ENCODE measurements at regions not wholly inside any gene's neighbourhood (a gene's known extent, or its start where the extent isn't known, plus 50 kb on each side); places are given as distances from the start of the nearest gene placed in this dataset.

- Histone ChIP-seq H3K4me1 (ENCODE audit: control insufficient read depth, insufficient read depth, low read length) (no peaks in the 10 kb centered on the region), H3K27me3 (ENCODE audit: control insufficient read depth, insufficient read depth, low read length) (no peaks in the 10 kb centered on the region), H3K9me3 (ENCODE audit: control insufficient read depth, insufficient read depth, low read length) (no peaks in the 10 kb centered on the region), H3K27ac (ENCODE audit: low read length) (no peak overlapping the region), H3K36me3 (ENCODE audit: control insufficient read depth, insufficient read depth, low read length) (no peaks in the 10 kb centered on the region), H3K4me3 (ENCODE audit: low read length) (no peak overlapping the region)
- WGBS (ENCODE audit: insufficient coverage, insufficient read length), result no CpG with 5 or more reads among the region's 5 CpGs
- DNase-seq (ENCODE audit: low read depth, low spot score), result no peak
Measured at GRCh38 chr2:94939349-94939748, 68.1 kb downstream of the TEKT4 start.

GRCh38 chr2:94947097-94948016 is 76.1 kb downstream of the TEKT4 start:
- DNase-seq (ENCODE audit: low read depth, low spot score), result no peak
- Histone ChIP-seq H3K36me3 (ENCODE audit: control insufficient read depth, insufficient read depth, low read length) (no peaks in the 10 kb centered on the region), H3K27ac (ENCODE audit: low read length) (no peak overlapping the region), H3K9me3 (ENCODE audit: control insufficient read depth, insufficient read depth, low read length) (no peaks in the 10 kb centered on the region), H3K4me3 (ENCODE audit: low read length) (no peak overlapping the region), H3K27me3 (ENCODE audit: control insufficient read depth, insufficient read depth, low read length) (no peaks in the 10 kb centered on the region), H3K4me1 (ENCODE audit: control insufficient read depth, insufficient read depth, low read length) (no peaks in the 10 kb centered on the region)
- WGBS (ENCODE audit: insufficient coverage, insufficient read length), result 100% methylated on average over 5 of the region's 34 CpGs

- Histone ChIP-seq H3K4me3 (ENCODE audit: low read length) (no peak overlapping the region), H3K9me3 (ENCODE audit: control insufficient read depth, insufficient read depth, low read length) (no peaks in the 10 kb centered on the region), H3K36me3 (ENCODE audit: control insufficient read depth, insufficient read depth, low read length) (no peaks in the 10 kb centered on the region), H3K27ac (ENCODE audit: low read length) (no peak overlapping the region), H3K4me1 (ENCODE audit: control insufficient read depth, insufficient read depth, low read length) (no peaks in the 10 kb centered on the region), H3K27me3 (ENCODE audit: control insufficient read depth, insufficient read depth, low read length) (no peaks in the 10 kb centered on the region)
- WGBS (ENCODE audit: insufficient coverage, insufficient read length), result no CpG with 5 or more reads among the region's 4 CpGs
- no peak for DNase-seq (ENCODE audit: low read depth, low spot score)
Measured at GRCh38 chr2:94955702-94956101, 69.8 kb upstream of the MAL start.

GRCh38 chr2:94956797-94957391 is 68.6 kb upstream of the MAL start:
- Histone ChIP-seq H3K4me1 (ENCODE audit: control insufficient read depth, insufficient read depth, low read length) (no peaks in the 10 kb centered on the region), H3K9me3 (ENCODE audit: control insufficient read depth, insufficient read depth, low read length) (no peaks in the 10 kb centered on the region), H3K27ac (ENCODE audit: low read length) (no peak overlapping the region), H3K36me3 (ENCODE audit: control insufficient read depth, insufficient read depth, low read length) (no peaks in the 10 kb centered on the region), H3K27me3 (ENCODE audit: control insufficient read depth, insufficient read depth, low read length) (no peaks in the 10 kb centered on the region), H3K4me3 (ENCODE audit: low read length) (no peak overlapping the region)
- peak; percentile 11 for DNase-seq (ENCODE audit: low read depth, low spot score)
- no CpG with 5 or more reads among the region's 6 CpGs for WGBS (ENCODE audit: insufficient coverage, insufficient read length)

GRCh38 chr2:94958245-94958644 is 67.3 kb upstream of the MAL start:
- Histone ChIP-seq H3K36me3 (ENCODE audit: control insufficient read depth, insufficient read depth, low read length) (no peaks in the 10 kb centered on the region), H3K4me1 (ENCODE audit: control insufficient read depth, insufficient read depth, low read length) (no peaks in the 10 kb centered on the region), H3K27ac (ENCODE audit: low read length) (no peak overlapping the region), H3K4me3 (ENCODE audit: low read length) (no peak overlapping the region), H3K9me3 (ENCODE audit: control insufficient read depth, insufficient read depth, low read length) (no peaks in the 10 kb centered on the region), H3K27me3 (ENCODE audit: control insufficient read depth, insufficient read depth, low read length) (no peaks in the 10 kb centered on the region)
- no peak for DNase-seq (ENCODE audit: low read depth, low spot score)
- WGBS (ENCODE audit: insufficient coverage, insufficient read length), result 100% methylated on average over 1 of the region's 3 CpGs

GRCh38 chr2:94960266-94960665 is 65.2 kb upstream of the MAL start:
- Histone ChIP-seq H3K9me3 (ENCODE audit: control insufficient read depth, insufficient read depth, low read length) (no peaks in the 10 kb centered on the region), H3K4me3 (ENCODE audit: low read length) (no peak overlapping the region), H3K27ac (ENCODE audit: low read length) (no peak overlapping the region), H3K27me3 (ENCODE audit: control insufficient read depth, insufficient read depth, low read length) (no peaks in the 10 kb centered on the region), H3K36me3 (ENCODE audit: control insufficient read depth, insufficient read depth, low read length) (no peaks in the 10 kb centered on the region), H3K4me1 (ENCODE audit: control insufficient read depth, insufficient read depth, low read length) (no peaks in the 10 kb centered on the region)
- no peak for DNase-seq (ENCODE audit: low read depth, low spot score)
- WGBS (ENCODE audit: insufficient coverage, insufficient read length), result no CpG with 5 or more reads among the region's 2 CpGs

GRCh38 chr2:94960751-94961150 is 64.8 kb upstream of the MAL start:
- Histone ChIP-seq H3K27me3 (ENCODE audit: control insufficient read depth, insufficient read depth, low read length) (no peaks in the 10 kb centered on the region), H3K27ac (ENCODE audit: low read length) (no peak overlapping the region), H3K36me3 (ENCODE audit: control insufficient read depth, insufficient read depth, low read length) (no peaks in the 10 kb centered on the region), H3K4me1 (ENCODE audit: control insufficient read depth, insufficient read depth, low read length) (no peaks in the 10 kb centered on the region), H3K4me3 (ENCODE audit: low read length) (no peak overlapping the region), H3K9me3 (ENCODE audit: control insufficient read depth, insufficient read depth, low read length) (no peaks in the 10 kb centered on the region)
- DNase-seq (ENCODE audit: low read depth, low spot score), result no peak
- WGBS (ENCODE audit: insufficient coverage, insufficient read length), result no CpG with 5 or more reads among the region's 4 CpGs

- Histone ChIP-seq H3K9me3 (ENCODE audit: control insufficient read depth, insufficient read depth, low read length) (no peaks in the 10 kb centered on the region), H3K36me3 (ENCODE audit: control insufficient read depth, insufficient read depth, low read length) (no peaks in the 10 kb centered on the region), H3K4me3 (ENCODE audit: low read length) (no peak overlapping the region), H3K27ac (ENCODE audit: low read length) (no peak overlapping the region), H3K4me1 (ENCODE audit: control insufficient read depth, insufficient read depth, low read length) (no peaks in the 10 kb centered on the region), H3K27me3 (ENCODE audit: control insufficient read depth, insufficient read depth, low read length) (no peaks in the 10 kb centered on the region)
- whole genome bisulfite sequencing (ENCODE audit: insufficient coverage, insufficient read length), result no CpG with 5 or more reads among the region's 5 CpGs
- DNase-seq (ENCODE audit: low read depth, low spot score), result no peak
Measured at GRCh38 chr2:94964193-94964592, 61.3 kb upstream of the MAL start.

GRCh38 chr2:94966689-94967088 is 58.8 kb upstream of the MAL start:
- no peak for DNase-seq (ENCODE audit: low read depth, low spot score)
- Histone ChIP-seq H3K27me3 (ENCODE audit: control insufficient read depth, insufficient read depth, low read length) (no peaks in the 10 kb centered on the region), H3K4me3 (ENCODE audit: low read length) (no peak overlapping the region), H3K27ac (ENCODE audit: low read length) (no peak overlapping the region), H3K9me3 (ENCODE audit: control insufficient read depth, insufficient read depth, low read length) (peaks cover 2% of the 10 kb centered on the region), H3K36me3 (ENCODE audit: control insufficient read depth, insufficient read depth, low read length) (no peaks in the 10 kb centered on the region), H3K4me1 (ENCODE audit: control insufficient read depth, insufficient read depth, low read length) (no peaks in the 10 kb centered on the region)
- no CpG with 5 or more reads among the region's 1 CpG for WGBS (ENCODE audit: insufficient coverage, insufficient read length)

- H3K9me3 ChIP-seq (ENCODE audit: control insufficient read depth, insufficient read depth, low read length), result peaks cover 2% of the 10 kb centered on the region
- H3K4me3 ChIP-seq (ENCODE audit: low read length), result no peak overlapping the region
- no peaks in the 10 kb centered on the region for H3K27me3 ChIP-seq (ENCODE audit: control insufficient read depth, insufficient read depth, low read length)
- H3K27ac ChIP-seq (ENCODE audit: low read length), result no peak overlapping the region
- DNase-seq (ENCODE audit: low read depth, low spot score), result no peak
- no peaks in the 10 kb centered on the region for H3K36me3 ChIP-seq (ENCODE audit: control insufficient read depth, insufficient read depth, low read length)
- WGBS (ENCODE audit: insufficient coverage, insufficient read length), result no CpG with 5 or more reads among the region's 4 CpGs
- no peaks in the 10 kb centered on the region for H3K4me1 ChIP-seq (ENCODE audit: control insufficient read depth, insufficient read depth, low read length)
Measured at GRCh38 chr2:94970353-94970752, 55.2 kb upstream of the MAL start.
